H9 (cell line): ENCODE measurements at regions not wholly inside any gene's neighbourhood (a gene's known extent, or its start where the extent isn't known, plus 50 kb on each side); places are given as distances from the start of the nearest gene placed in this dataset.

ENCODE experiments used
- DNase-seq: peaks from one replicate; pipeline ENCODE4 v3.0.0-alpha.2; 2017
- H2AFZ ChIP-seq: one replicate; pipeline ENCODE4 v1.6.1; 2013; ENCODE audit warnings: mild to moderate bottlenecking, low read length, control low read depth, moderate library complexity
- H2AK5ac ChIP-seq: 2 replicates; pipeline ENCODE4 v1.6.1; 2013; ENCODE audit warnings: low read length, control low read depth, mixed read lengths; ENCODE audit not compliant: insufficient read length
- H2BK120ac ChIP-seq: one replicate; pipeline ENCODE4 v1.6.1; 2013; ENCODE audit warnings: low read depth, mild to moderate bottlenecking, low read length, control low read depth, inconsistent platforms; ENCODE audit not compliant: poor library complexity, severe bottlenecking
- H2BK12ac ChIP-seq: 2 replicates; pipeline ENCODE4 v1.6.1; 2013; ENCODE audit warnings: low read length, control low read depth, mixed read lengths, low read depth; ENCODE audit not compliant: insufficient read length
- H2BK15ac ChIP-seq: 2 replicates; pipeline ENCODE4 v1.6.1; 2013; ENCODE audit warnings: low read depth, low read length, control low read depth
- H2BK20ac ChIP-seq: one replicate; pipeline ENCODE4 v1.6.1; 2013; ENCODE audit warnings: low read depth, mild to moderate bottlenecking, low read length, control low read depth, inconsistent platforms; ENCODE audit not compliant: poor library complexity, severe bottlenecking
- H2BK5ac ChIP-seq: 2 replicates; pipeline ENCODE4 v1.6.1; 2013; ENCODE audit warnings: low read length, control low read depth, mixed read lengths; ENCODE audit not compliant: insufficient read length
- H3K14ac ChIP-seq: 2 replicates; pipeline ENCODE4 v1.6.1; 2013; ENCODE audit warnings: low read length, control low read depth; ENCODE audit not compliant: insufficient read depth
- H3K18ac ChIP-seq: 2 replicates; pipeline ENCODE4 v1.6.1; 2013; ENCODE audit warnings: low read depth, mild to moderate bottlenecking, mixed read lengths, low read length, control low read depth; ENCODE audit not compliant: insufficient read length
- H3K23ac ChIP-seq: 2 replicates; pipeline ENCODE4 v1.6.1; 2013; ENCODE audit warnings: low read length, control low read depth, mixed read lengths, low read depth; ENCODE audit not compliant: insufficient read length
- H3K23me2 ChIP-seq: 2 replicates; pipeline ENCODE4 v1.6.1; 2013; ENCODE audit warnings: low read depth, mild to moderate bottlenecking, mixed read lengths, low read length, control low read depth; ENCODE audit not compliant: insufficient read length, poor library complexity, severe bottlenecking
- H3K27ac ChIP-seq: 2 replicates; pipeline ENCODE4 v1.5.1; 2013; ENCODE audit warnings: low read length, control low read depth, mixed read lengths, low read depth; ENCODE audit not compliant: insufficient read length
- H3K27me3 ChIP-seq: 2 replicates; pipeline ENCODE4 v1.6.1; 2013; ENCODE audit warnings: low read length, control low read depth, inconsistent platforms; ENCODE audit not compliant: insufficient read depth
- H3K4ac ChIP-seq: 2 replicates; pipeline ENCODE4 v1.6.1; 2013; ENCODE audit warnings: low read depth, mild to moderate bottlenecking, control low read depth, inconsistent platforms, low read length, moderate library complexity
- H3K4me1 ChIP-seq: 2 replicates; pipeline ENCODE4 v1.6.1; 2013; ENCODE audit warnings: low read length, control low read depth, inconsistent platforms; ENCODE audit not compliant: insufficient read depth
- H3K4me2 ChIP-seq: 2 replicates; pipeline ENCODE4 v1.6.1; 2013; ENCODE audit warnings: low read length, control low read depth, mixed read lengths; ENCODE audit not compliant: insufficient read length, insufficient read depth
- H3K56ac ChIP-seq: 2 replicates; pipeline ENCODE4 v1.6.1; 2013; ENCODE audit warnings: low read depth, mild to moderate bottlenecking, mixed read lengths, low read length, control low read depth; ENCODE audit not compliant: insufficient read length
- H3K79me1 ChIP-seq: 2 replicates; pipeline ENCODE4 v1.6.1; 2013; ENCODE audit warnings: low read depth, mild to moderate bottlenecking, moderate library complexity, low read length, control low read depth, inconsistent platforms; ENCODE audit not compliant: insufficient read depth, poor library complexity, severe bottlenecking
- H3K79me2 ChIP-seq: 2 replicates; pipeline ENCODE4 v1.6.1; 2013; ENCODE audit warnings: low read length, control low read depth, inconsistent platforms; ENCODE audit not compliant: insufficient read depth
- H3K9ac ChIP-seq: 2 replicates; pipeline ENCODE4 v1.6.1; 2013; ENCODE audit warnings: low read length, control low read depth, mixed read lengths; ENCODE audit not compliant: insufficient read length; ENCODE audit errors: extremely low read depth
- H3K9me3 ChIP-seq: one replicate; pipeline ENCODE4 v1.6.1; 2013; ENCODE audit warnings: low read depth, low read length, inconsistent platforms; ENCODE audit not compliant: control insufficient read depth
- H3T11ph ChIP-seq: one replicate; pipeline ENCODE4 v1.6.1; 2013; ENCODE audit warnings: mild to moderate bottlenecking, low read length, control low read depth, inconsistent platforms
- H4K20me1 ChIP-seq: one replicate; pipeline ENCODE4 v1.6.1; 2013; ENCODE audit not compliant: control insufficient read depth, insufficient read length, insufficient read depth
- H4K5ac ChIP-seq: 2 replicates; pipeline ENCODE4 v1.6.1; 2013; ENCODE audit warnings: low read depth, mild to moderate bottlenecking, mixed read lengths, low read length, control low read depth; ENCODE audit not compliant: insufficient read length
- H4K8ac ChIP-seq: replicated peaks from 2 replicates; pipeline ENCODE4 v1.6.1; 2013; ENCODE audit warnings: low read length, control low read depth, mixed read lengths, low read depth; ENCODE audit not compliant: insufficient read length
- H4K91ac ChIP-seq: 2 replicates; pipeline ENCODE4 v1.6.1; 2013; ENCODE audit warnings: low read depth, mild to moderate bottlenecking, moderate library complexity, mixed read lengths, low read length, control low read depth; ENCODE audit not compliant: insufficient read length
- H3K27ac Mint-ChIP-seq, 3 experiments: 2 replicates in 2 of 3; 3 replicates in 1 of 3; pipeline ENCODE4 v1.8.0; 2020 to 2021; ENCODE audit warnings: mixed read lengths in 3 of 3, mild to moderate bottlenecking in 1 of 3, moderate library complexity in 1 of 3
- H3K27me3 Mint-ChIP-seq: 2 replicates; pipeline ENCODE4 v1.8.0; 2021; ENCODE audit warnings: low read depth, mild to moderate bottlenecking, moderate library complexity, mixed read lengths
- H3K36me3 Mint-ChIP-seq, 3 experiments: 2 replicates in 2 of 3; 3 replicates in 1 of 3; pipeline ENCODE4 v1.8.0; 2020 to 2021; ENCODE audit warnings: low read depth in 3 of 3, mixed read lengths in 3 of 3; ENCODE audit not compliant: insufficient read depth in 1 of 3
- H3K4me1 Mint-ChIP-seq, 2 experiments: 2 replicates each; pipeline ENCODE4 v1.8.0; 2020; ENCODE audit warnings: mixed read lengths in 2 of 2
- H3K4me3 Mint-ChIP-seq, 2 experiments: 2 replicates in 1 of 2; 3 replicates in 1 of 2; pipeline ENCODE4 v1.8.0; 2020 to 2021; ENCODE audit warnings: mild to moderate bottlenecking in 2 of 2, mixed read lengths in 2 of 2, moderate library complexity in 1 of 2
- H3K9me3 Mint-ChIP-seq, 2 experiments: 2 replicates in 1 of 2; 3 replicates in 1 of 2; pipeline ENCODE4 v1.8.0; 2020; ENCODE audit warnings: mild to moderate bottlenecking in 2 of 2, mixed read lengths in 2 of 2, moderate library complexity in 1 of 2
- WGBS: extraction: QIAGEN DNeasy Blood & Tissue Kit; methylation state at CpG from one replicate; pipeline ENCODE4 v1.1.7; 2013; ENCODE audit warnings: missing lambda C conversion rate, low lambda C conversion rate, mixed read lengths; ENCODE audit not compliant: insufficient read length; ENCODE audit errors: extremely low coverage; 5-methylcytosine and 5-hydroxymethylcytosine counted together
- TF ChIP-seq, protein P1 (sequence below): fragments of 200-600 bp; sonication (generic); conservative IDR thresholded peaks from 3 replicates; pipeline ENCODE4 v1.8.0; 2021; ENCODE audit warnings: antibody characterized with exemption, mild to moderate bottlenecking

DNA sequence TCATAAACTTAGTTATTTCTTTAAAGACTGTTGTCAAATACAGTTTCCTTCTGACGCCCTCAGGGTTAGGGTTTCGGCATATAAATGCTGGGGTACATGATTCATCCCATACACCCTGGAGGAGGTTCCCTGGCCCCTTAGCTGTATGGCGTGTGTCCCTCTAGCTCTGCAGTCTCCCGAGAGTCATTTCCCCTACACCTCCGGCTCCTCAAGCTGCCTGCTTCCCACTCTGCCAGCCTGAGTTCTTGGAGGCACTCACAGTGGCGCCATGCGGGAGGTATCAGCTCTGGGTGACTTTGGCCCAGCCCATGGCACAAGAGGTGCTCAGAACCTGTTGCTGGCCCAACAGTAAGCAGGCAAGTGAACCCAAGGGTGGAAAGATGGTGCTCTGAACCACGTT, 70.2 kb upstream of the TRPM1 start:
- H3K23ac ChIP-seq, result no peak overlapping the region
- no peak for DNase-seq
- no CpG with 5 or more reads among the region's 8 CpGs for WGBS
- no peaks in the 10 kb centered on the region for H3K9me3 ChIP-seq
- H3K18ac ChIP-seq, result no peak overlapping the region
- H3K23me2 ChIP-seq, result no peaks in the 10 kb centered on the region
- no peak overlapping the region for H2AK5ac ChIP-seq
- H3K4me1 Mint-ChIP-seq, result peaks cover 7 to 10% of the 10 kb centered on the region in 2 experiments
- H4K91ac ChIP-seq, result no peak overlapping the region
- H2AFZ ChIP-seq, result no peak overlapping the region
- no peak overlapping the region for H4K8ac ChIP-seq
- H3T11ph ChIP-seq, result no peak overlapping the region
- H3K27ac ChIP-seq, result no peak overlapping the region
- no peak overlapping the region for H3K27ac Mint-ChIP-seq
- TF ChIP-seq, protein P1, sequence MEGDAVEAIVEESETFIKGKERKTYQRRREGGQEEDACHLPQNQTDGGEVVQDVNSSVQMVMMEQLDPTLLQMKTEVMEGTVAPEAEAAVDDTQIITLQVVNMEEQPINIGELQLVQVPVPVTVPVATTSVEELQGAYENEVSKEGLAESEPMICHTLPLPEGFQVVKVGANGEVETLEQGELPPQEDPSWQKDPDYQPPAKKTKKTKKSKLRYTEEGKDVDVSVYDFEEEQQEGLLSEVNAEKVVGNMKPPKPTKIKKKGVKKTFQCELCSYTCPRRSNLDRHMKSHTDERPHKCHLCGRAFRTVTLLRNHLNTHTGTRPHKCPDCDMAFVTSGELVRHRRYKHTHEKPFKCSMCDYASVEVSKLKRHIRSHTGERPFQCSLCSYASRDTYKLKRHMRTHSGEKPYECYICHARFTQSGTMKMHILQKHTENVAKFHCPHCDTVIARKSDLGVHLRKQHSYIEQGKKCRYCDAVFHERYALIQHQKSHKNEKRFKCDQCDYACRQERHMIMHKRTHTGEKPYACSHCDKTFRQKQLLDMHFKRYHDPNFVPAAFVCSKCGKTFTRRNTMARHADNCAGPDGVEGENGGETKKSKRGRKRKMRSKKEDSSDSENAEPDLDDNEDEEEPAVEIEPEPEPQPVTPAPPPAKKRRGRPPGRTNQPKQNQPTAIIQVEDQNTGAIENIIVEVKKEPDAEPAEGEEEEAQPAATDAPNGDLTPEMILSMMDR, result no peak
- no peak overlapping the region for H3K14ac ChIP-seq
- H2BK5ac ChIP-seq, result no peak overlapping the region
- H3K27me3 ChIP-seq, result no peaks in the 10 kb centered on the region
- no peak overlapping the region for H3K4me2 ChIP-seq
- H2BK12ac ChIP-seq, result no peak overlapping the region
- no peaks in the 10 kb centered on the region for H3K4me1 ChIP-seq
- H2BK20ac ChIP-seq, result no peak overlapping the region
- peaks cover 4% of the 10 kb centered on the region; the same call in 1 of the 2 replicates for H3K27me3 Mint-ChIP-seq
- no peaks in the 10 kb centered on the region for H4K20me1 ChIP-seq
- H3K9ac ChIP-seq, result no peak overlapping the region
- no peak overlapping the region for H3K56ac ChIP-seq
- H3K79me1 ChIP-seq, result no peaks in the 10 kb centered on the region
- no peak overlapping the region for H3K4me3 Mint-ChIP-seq
- no peaks in the 10 kb centered on the region for H3K9me3 Mint-ChIP-seq
- H2BK15ac ChIP-seq, result no peak overlapping the region
- H3K79me2 ChIP-seq, result no peaks in the 10 kb centered on the region
- H4K5ac ChIP-seq, result no peak overlapping the region
- H3K4ac ChIP-seq, result no peak overlapping the region
- H3K36me3 Mint-ChIP-seq, result no peaks in the 10 kb centered on the region
- no peak overlapping the region for H2BK120ac ChIP-seq
